Cardiac muscle cell (in vitro differentiated cells and primary cell): ENCODE measurements at regions not wholly inside any gene's neighbourhood (a gene's known extent, or its start where the extent isn't known, plus 50 kb on each side); places are given as distances from the start of the nearest gene placed in this dataset.

ENCODE experiments used
- DNase-seq, 2 donors: peaks; one replicate each; pipeline versions ENCODE4 v3.0.0 to v3.0.0-alpha.2; 2010 to 2017; ENCODE audit warnings: low read depth in 1 of 2, low spot score in 1 of 2
- H3K27ac ChIP-seq: fragments of 200-600 bp; sonication (generic); 2 replicates; pipeline ENCODE4 v1.5.1; 2016
- H3K27me3 ChIP-seq: fragments of 200-600 bp; sonication (generic); 2 replicates; pipeline ENCODE4 v1.6.0; 2016; ENCODE audit warnings: control low read depth
- H3K36me3 ChIP-seq: fragments of 200-600 bp; sonication (generic); 2 replicates; pipeline ENCODE4 v1.5.1; 2016; ENCODE audit warnings: control low read depth
- H3K4me1 ChIP-seq: fragments of 200-600 bp; sonication (generic); 2 replicates; pipeline ENCODE4 v1.8.1; 2017; ENCODE audit warnings: low read depth, mild to moderate bottlenecking, mixed run types
- H3K4me3 ChIP-seq: fragments of 200-600 bp; sonication (generic); 2 replicates; pipeline ENCODE4 v1.5.1; 2016; ENCODE audit warnings: mild to moderate bottlenecking
- H3K9me3 ChIP-seq: fragments of 200-600 bp; sonication (generic); 2 replicates; pipeline ENCODE4 v1.5.1; 2017; ENCODE audit warnings: low read depth, mild to moderate bottlenecking, control low read depth
- CTCF ChIP-seq: IDR thresholded peaks from 2 replicates; pipeline ENCODE4 v1.5.1; 2012; ENCODE audit warnings: low read depth, mild to moderate bottlenecking, low read length

- Histone ChIP-seq H3K9me3 (no peaks in the 10 kb centered on the region), H3K27ac (no peak overlapping the region), H3K36me3 (no peaks in the 10 kb centered on the region), H3K4me1 (peaks cover 7% of the 10 kb centered on the region), H3K27me3 (no peaks in the 10 kb centered on the region), H3K4me3 (no peak overlapping the region)
- TF ChIP-seq CTCF, result no peak
- DNase-seq, result no peak
Measured at GRCh38 chr2:129276978-129277584, 702.4 kb upstream of the RAB6C start.

- H3K4me1 ChIP-seq, result peaks cover 7% of the 10 kb centered on the region
- H3K27ac ChIP-seq, result no peak overlapping the region
- H3K27me3 ChIP-seq, result no peaks in the 10 kb centered on the region
- no peak overlapping the region for H3K4me3 ChIP-seq
- TF ChIP-seq CTCF, result no peak
- no peak for DNase-seq
- H3K9me3 ChIP-seq, result no peaks in the 10 kb centered on the region
- H3K36me3 ChIP-seq, result no peaks in the 10 kb centered on the region
Measured at GRCh38 chr2:129277585-129277981, 701.9 kb upstream of the RAB6C start.

GRCh38 chr2:129281791-129282530, 697.5 kb upstream of the RAB6C start:
- no peaks in the 10 kb centered on the region for H3K27me3 ChIP-seq
- peak in 1 of 2 donors; percentile 58 for DNase-seq
- peak overlapping the region; percentile 49 for H3K27ac ChIP-seq
- H3K4me3 ChIP-seq, result no peak overlapping the region
- no peak for TF ChIP-seq CTCF
- no peaks in the 10 kb centered on the region for H3K9me3 ChIP-seq
- no peaks in the 10 kb centered on the region for H3K36me3 ChIP-seq
- H3K4me1 ChIP-seq, result peaks cover 7% of the 10 kb centered on the region

- H3K4me1 ChIP-seq, result peaks cover 7% of the 10 kb centered on the region
- no peak for DNase-seq
- no peaks in the 10 kb centered on the region for H3K9me3 ChIP-seq
- no peak for TF ChIP-seq CTCF
- no peaks in the 10 kb centered on the region for H3K27me3 ChIP-seq
- no peak overlapping the region for H3K27ac ChIP-seq
- no peaks in the 10 kb centered on the region for H3K36me3 ChIP-seq
- no peak overlapping the region for H3K4me3 ChIP-seq
Measured at GRCh38 chr2:129285012-129285411, 694.5 kb upstream of the RAB6C start.

GRCh38 chr2:129293326-129293725, 686.1 kb upstream of the RAB6C start:
- Histone ChIP-seq H3K27ac (no peak overlapping the region), H3K27me3 (no peaks in the 10 kb centered on the region), H3K4me1 (no peaks in the 10 kb centered on the region), H3K36me3 (no peaks in the 10 kb centered on the region), H3K4me3 (no peak overlapping the region), H3K9me3 (no peaks in the 10 kb centered on the region)
- TF ChIP-seq CTCF, result no peak
- DNase-seq, result no peak
